Stimulated activated CD8-positive, alpha-beta memory T cell treated with anti-CD3 and anti-CD28 coated beads, Interleukin-7, amount 100 ng/mL, for 48 hours (primary cell): ENCODE measurements at regions not wholly inside any gene's neighbourhood (a gene's known extent, or its start where the extent isn't known, plus 50 kb on each side); places are given as distances from the start of the nearest gene placed in this dataset.

ENCODE experiments used
- DNase-seq, 2 donors: peaks; one replicate each; pipeline ENCODE4 v3.0.0-alpha.2; 2020; ENCODE audit warnings: low read depth in 1 of 2; ENCODE audit errors: extremely low read depth in 1 of 2

- DNase-seq = no peak
Observed at GRCh38 chr20:11118802-11119380, 445.1 kb upstream of the JAG1 start.

GRCh38 chr20:11119573-11119972, 445.8 kb upstream of the JAG1 start:
- DNase-seq = no peak

GRCh38 chr20:11120431-11120830, 446.6 kb upstream of the JAG1 start:
- DNase-seq = no peak

GRCh38 chr20:11124849-11125505, 451.2 kb upstream of the JAG1 start:
- no peak for DNase-seq

GRCh38 chr20:11128220-11128718, 454.5 kb upstream of the JAG1 start:
- no peak for DNase-seq

- no peak for DNase-seq
Observed at GRCh38 chr20:11128721-11129120, 454.9 kb upstream of the JAG1 start.

- no peak for DNase-seq
Observed at GRCh38 chr20:11130554-11131166, 456.9 kb upstream of the JAG1 start.

DNA sequence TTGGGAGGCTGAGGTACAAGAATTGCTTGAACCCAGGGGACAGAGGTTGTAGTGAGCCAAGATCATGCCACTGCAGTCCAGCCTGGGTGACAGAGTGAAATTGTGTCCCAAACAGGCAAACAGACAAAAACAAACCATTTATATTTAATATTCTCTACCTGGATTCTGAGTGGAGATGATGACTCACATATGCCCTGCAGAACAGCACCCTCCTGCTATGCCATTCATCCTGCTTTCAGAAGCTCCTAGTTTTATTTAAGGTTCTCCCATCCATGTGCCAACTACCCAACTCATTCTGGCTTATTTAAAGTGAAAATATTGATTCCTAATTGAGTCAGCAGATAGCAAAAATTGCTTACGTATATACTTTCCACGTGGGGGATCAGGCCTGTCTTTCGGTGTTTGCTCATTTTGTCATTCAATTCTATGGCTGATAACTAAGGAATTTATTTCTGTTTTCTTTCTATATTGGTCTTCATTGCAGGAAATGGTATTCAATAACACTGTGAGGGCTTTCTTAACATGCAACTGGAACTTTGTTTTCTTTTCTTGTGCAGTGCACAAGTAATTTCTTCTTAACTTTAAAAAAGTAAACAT, 459.1 kb upstream of the JAG1 start:
- no peak for DNase-seq

GRCh38 chr20:11136691-11137090, 462.9 kb upstream of the JAG1 start:
- no peak for DNase-seq

DNA sequence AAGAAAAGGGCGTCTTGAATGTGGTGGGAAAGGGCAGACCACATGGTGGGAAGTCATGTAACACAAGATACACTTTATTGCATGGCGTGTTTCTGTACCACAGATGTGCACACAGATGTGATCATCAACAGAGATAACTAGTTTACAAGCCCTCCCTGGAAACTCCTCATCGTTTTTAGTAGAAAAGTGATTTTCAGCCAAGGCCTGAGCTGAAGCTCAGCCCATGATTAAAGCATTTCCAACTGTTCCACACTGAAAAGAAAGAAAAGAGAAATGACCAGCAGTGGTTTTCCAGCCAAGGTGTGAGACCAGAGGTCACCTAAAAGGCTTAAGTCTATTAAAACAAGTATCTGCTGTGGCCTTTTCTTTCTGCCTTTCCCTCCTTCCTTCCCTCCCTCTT, 463.9 kb upstream of the JAG1 start:
- no peak for DNase-seq

GRCh38 chr20:11140359-11140758, 466.6 kb upstream of the JAG1 start:
- no peak for DNase-seq

- no peak for DNase-seq
Observed at GRCh38 chr20:11143481-11143880, 469.7 kb upstream of the JAG1 start.

DNA sequence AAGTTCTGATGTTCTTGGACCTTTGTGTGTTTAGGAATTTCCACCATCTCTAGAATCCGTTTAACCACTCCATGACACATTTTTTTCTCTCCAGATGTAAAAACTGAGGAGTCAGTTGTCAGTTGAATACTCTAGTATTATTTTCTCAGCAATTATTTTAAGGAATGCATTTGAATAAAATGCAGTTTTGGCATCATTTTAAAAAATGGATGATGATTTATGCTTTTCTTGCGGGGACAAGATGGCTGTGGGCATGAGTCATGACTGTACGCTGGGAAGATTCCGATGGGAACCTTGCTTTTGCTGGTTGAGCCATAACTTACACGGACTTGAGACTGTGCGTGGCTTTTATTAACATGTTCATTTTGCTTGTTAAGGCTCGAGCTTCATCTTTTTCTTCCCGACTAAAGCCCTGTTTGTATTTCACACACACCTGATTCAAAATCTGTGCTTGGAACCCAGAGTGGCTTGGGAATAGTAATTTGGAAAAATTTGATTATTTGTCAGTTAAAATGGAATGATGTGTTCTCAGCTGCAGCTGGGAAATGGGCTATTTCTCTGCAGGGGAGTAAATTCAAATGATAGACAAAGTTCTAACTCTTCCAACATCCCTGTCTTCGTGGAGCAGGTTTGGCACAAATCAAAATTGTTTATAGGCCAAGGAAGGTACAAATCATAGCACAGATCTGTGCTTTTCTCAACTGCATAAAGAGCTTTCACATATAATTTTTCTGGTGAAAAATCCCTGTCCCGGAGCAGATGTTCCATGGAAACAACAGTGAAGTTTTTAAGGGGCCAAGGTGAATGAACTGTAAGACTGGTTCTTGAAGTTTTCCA, 470.5 kb upstream of the JAG1 start:
- DNase-seq = no peak

- no peak for DNase-seq
Observed at GRCh38 chr20:11145616-11146015, 471.8 kb upstream of the JAG1 start.

- no peak for DNase-seq
Observed at GRCh38 chr20:11153819-11154218, 480.0 kb upstream of the JAG1 start.

DNA sequence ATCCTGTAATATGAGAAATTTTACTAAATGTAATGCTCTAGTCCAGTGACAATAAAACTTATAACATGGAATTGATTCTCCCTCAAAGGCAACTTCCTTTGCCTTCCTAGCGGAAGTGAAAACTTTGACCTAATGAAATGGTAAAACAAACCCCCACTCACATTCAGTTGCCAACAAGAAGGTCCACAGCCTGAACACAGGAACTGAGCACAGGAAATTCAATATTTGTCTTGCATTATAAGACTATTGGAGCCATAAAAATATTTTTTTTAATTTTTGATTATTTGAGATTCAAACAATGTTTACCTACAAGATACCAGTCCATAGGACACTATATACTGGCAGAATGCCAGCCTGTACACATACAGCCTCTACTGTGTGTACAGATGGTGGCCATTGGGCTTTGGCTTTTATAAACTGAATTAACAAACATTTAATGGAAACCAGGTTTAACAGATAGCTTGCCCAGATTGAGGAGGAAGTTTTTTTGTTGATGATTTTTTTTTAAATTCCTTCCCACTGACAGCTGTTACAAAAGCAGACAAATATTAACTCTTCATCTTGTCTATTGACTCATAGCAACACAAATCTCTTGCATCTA, 481.5 kb upstream of the JAG1 start:
- no peak for DNase-seq

DNA sequence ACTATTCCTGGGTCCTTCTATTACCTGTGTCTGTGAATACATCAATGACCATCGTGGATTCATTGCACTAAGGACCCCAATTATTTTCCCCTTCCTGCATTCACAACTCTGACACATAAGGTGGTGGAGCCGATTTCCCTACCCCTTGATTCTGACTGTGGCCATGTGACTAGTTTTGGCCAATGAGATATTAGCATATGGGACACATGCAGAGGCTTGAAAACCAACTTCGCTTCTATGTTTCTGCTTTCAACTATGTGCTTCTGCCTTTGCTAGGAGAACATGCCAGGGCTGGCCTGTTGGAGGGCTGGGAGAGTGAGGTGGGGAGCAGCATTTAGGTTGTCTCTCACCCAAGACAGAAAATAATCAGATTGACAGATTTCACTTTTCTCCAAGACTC, 483.1 kb upstream of the JAG1 start:
- DNase-seq = no peak

DNA sequence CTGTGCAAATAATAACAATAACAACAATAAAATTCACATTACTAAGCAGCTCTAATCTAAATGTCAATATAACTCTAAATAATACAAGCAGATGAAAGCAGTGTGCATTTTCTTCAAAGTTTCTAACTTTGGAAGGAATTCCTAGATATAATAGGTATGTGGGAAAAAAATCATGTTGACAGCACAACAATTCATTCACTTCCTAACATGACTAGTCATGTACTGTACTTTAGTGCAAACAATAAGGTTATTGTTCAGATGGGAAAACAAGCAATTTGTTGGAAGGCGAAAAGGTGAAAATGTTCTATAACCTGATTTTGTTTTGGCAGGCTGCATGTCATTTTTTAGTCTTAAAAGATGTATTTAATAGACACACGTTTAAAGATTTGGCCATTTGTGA, 484.3 kb upstream of the JAG1 start:
- DNase-seq = no peak

- DNase-seq = no peak
Observed at GRCh38 chr20:11158589-11158988, 484.8 kb upstream of the JAG1 start.

DNA sequence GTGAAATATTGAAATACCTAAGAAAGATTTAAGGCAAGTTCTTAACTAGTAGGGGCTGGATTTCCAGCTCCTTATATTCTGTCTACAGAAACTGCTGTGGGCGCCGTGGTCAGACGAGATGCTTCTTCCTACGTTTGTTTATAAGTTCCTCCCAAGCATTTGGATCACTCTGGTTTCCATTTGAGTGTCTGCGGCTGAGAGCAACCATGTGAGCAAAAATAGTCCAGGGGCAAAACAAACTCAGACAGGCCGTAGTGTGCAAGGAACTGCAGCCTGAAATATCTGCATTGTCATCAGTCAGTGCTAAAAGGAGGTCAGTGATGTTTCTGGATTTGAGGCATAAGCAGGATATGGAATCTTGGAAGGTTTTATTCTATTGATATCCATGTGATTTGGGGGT, 485.9 kb upstream of the JAG1 start:
- no peak for DNase-seq
